GM18858 (cell line): ENCODE measurements at regions not wholly inside any gene's neighbourhood (a gene's known extent, or its start where the extent isn't known, plus 50 kb on each side); places are given as distances from the start of the nearest gene placed in this dataset.
"Not testable (repeated sequence)": the region's sequence is repeated elsewhere in the genome, so short reads cannot be mapped to it uniquely, and the experiment has no call there.

Experiments
- ATAC-seq: cut with Tn5 transposase; IDR thresholded peaks from one replicate; pipeline ENCODE4 v1.9.1; 2021; ENCODE audit not compliant: unreplicated experiment

- ATAC-seq: not testable (repeated sequence)
These were observed 502.5 kb upstream of the MAP2 start for GRCh38 chr2:208921358-208921757.

- no peak for ATAC-seq
These were observed 496.0 kb upstream of the MAP2 start for GRCh38 chr2:208927867-208928266.

DNA sequence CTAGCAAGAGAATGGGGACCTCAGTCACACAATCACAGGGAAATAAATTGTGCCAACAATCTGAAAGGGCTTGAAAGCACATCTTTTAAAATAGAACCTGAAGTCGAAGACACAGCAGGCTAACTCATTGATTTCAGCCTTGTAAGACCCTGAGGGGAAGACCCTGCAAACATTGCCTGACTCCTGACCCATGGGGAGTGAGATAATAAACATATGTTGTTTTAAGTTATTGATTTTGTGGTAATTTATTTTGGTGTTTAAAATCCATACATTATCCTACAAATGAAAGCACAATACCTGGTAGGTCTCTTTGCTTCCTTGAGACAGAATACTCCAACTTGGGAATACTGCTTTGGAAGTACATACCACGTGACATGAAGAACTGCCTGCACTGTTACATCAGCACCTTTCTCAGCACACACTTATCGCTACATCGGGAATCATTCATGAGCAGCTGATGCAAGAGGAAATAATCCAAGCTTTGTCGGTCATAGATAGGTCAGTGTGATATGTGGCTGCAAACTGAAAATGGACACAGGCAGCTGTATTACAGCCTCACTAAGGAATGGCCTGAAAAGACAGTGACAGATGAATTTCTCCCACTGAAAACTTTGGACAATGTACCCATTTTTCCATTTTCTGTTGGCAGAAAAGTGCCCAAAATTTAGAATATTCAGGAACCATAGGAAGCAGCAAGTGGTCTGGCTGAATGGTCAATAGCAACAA, 494.5 kb upstream of the MAP2 start:
- ATAC-seq: no peak

DNA sequence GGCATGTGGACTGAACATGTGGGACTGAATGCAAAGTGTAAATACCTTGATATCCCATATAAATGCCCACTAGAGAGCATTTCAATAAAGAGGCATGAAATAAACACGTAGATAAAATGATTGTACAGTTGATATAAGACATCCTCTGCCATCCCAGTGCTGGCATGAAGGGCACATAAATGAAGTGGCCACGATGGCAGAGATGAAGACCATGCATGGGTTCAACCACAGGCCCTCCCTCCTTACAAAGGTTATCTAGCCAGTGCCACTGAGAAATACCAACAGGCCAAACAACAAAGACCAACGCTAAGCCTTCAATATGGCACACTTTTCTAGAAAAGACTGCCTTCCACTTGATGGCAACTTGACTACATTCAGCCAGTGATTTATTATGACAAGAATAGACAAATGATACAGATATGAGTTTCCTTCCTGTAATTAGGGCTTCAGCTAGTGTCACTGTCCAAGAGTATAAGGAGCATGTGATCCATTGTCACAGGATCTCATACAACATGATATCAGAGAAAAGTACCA, 493.9 kb upstream of the MAP2 start:
- ATAC-seq: no peak

GRCh38 chr2:208935531-208935930, 488.3 kb upstream of the MAP2 start:
- ATAC-seq: no peak

GRCh38 chr2:208937521-208937920, 486.3 kb upstream of the MAP2 start:
- ATAC-seq: no peak

- ATAC-seq: no peak
These were observed 484.0 kb upstream of the MAP2 start for GRCh38 chr2:208939852-208940251.

DNA sequence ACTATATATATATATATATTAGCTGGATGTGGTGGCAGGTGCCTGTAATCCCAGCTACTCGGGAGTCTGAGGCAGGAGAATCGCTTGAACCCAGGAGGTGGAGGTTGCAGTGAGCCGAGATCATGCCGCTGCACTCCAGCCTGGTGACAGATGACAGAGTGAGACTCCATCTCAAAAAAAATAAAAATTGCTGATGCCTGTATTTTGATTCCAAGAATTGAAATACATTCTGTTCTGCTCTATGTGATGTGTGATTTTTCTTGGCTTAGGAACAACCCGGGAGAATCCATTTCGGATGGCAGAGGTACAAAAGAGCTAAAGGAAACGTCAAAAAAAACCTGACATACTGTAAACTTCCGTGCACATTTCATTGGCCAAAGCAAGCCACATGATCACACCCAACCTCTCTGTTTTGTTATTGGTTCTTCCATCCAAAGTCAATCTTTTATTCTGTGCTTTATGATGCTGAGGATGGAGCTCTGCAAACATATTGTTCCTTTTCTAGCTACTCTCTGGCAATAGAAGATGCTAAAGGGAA, 478.1 kb upstream of the MAP2 start:
- no peak for ATAC-seq

GRCh38 chr2:208948073-208948472, 475.8 kb upstream of the MAP2 start:
- ATAC-seq: no peak

- no peak for ATAC-seq
These were observed 453.8 kb upstream of the MAP2 start for GRCh38 chr2:208970070-208970469.

GRCh38 chr2:208977582-208977981, 446.3 kb upstream of the MAP2 start:
- ATAC-seq: no peak

GRCh38 chr2:208978946-208979345, 444.9 kb upstream of the MAP2 start:
- ATAC-seq: no peak

- no peak for ATAC-seq
These were observed 443.5 kb upstream of the MAP2 start for GRCh38 chr2:208980321-208980720.

GRCh38 chr2:208982831-208983230, 441.0 kb upstream of the MAP2 start:
- no peak for ATAC-seq

DNA sequence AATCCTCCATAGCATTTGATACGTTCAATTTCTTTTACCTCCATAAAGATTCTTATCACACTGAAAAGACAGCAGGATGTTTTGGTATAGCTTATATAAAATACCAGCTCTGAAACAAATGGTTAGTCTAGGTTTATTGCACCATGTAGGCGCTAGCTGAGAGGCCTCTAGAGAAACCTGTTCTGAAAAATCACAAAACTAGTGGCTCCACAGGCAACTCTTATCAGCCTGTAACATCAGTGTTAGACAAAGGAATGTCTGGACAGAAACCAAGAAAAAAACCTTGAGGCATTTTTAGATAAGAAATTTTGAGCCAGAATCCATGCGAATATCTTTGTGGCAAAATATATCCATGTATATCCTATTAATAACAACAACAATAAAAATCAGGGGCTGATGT, 440.4 kb upstream of the MAP2 start:
- ATAC-seq: no peak

GRCh38 chr2:208984376-208985090, 439.3 kb upstream of the MAP2 start:
- ATAC-seq: no peak

DNA sequence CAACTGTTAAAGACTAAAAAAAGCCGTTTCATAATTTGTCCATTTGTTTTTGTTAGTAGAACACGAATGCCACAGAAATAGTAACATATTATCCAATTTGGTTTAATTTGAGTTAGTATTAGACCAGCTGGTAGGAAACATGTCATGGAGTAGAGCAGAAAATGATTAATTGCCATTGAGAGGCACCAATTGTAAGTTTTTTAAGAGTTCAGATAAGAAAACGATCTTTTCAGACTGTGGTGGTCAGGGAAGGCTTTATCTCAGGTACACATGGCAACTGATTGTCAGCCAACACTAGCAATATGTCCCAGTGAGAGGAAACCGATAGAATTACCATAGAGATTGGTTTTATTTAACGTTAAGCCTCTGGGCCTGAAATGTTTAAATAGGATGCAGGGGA, 438.2 kb upstream of the MAP2 start:
- ATAC-seq: no peak

GRCh38 chr2:208990716-208991115, 433.1 kb upstream of the MAP2 start:
- ATAC-seq: no peak

DNA sequence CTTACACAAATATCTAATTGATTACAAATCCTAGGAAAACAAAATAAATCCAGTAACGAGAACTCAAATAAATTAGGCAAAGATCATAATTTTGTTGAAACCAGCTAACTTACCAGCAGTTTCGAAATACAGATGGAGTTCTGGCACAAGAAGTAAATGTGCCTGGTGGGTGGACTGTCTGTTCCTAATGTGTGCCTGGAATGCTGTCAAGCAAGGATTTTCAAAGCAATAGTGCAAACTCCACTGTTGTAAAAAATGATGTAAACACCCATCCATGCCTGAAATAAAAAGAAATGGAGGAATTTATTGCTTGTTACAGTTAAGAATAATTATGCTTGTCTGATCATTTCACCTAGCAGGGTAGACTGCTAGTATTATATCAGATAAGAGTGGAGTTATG, 423.9 kb upstream of the MAP2 start:
- no peak for ATAC-seq

DNA sequence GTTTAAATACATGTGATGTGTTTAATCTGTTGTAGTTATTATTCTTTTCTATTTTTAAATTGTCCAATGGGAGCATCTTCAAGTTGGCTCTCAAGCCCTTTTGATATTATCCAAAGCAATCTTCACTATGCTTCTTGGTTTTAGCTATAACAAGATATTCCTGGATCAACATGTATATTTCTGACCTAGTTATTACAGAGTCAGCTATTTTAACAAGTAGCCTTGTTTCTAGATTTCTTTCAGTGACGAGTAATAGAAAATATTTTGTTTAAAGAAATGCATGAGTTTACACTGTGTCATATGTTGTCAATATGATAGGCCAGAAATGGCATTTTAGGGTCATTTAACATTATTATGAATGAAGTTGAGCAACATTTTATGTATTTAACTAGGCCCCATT, 421.8 kb upstream of the MAP2 start:
- ATAC-seq: no peak

DNA sequence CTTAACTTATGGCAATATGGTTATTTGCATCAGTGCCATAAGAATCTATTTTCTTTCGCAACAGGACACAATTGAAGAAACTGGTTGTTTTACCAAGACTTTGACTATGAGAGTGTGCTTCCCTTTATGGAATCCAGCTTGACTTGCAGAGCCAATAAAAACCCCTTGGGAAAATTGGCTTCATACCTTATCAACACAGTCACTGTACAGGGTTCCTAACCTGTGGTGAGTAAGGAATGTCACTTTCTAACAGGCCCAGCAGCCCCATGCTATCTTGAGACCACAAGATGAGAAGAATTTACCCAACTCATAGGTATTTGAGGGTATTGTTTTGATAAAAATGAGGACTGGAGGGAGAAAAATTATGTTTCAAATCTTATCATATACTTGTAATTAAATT, 418.5 kb upstream of the MAP2 start:
- no peak for ATAC-seq

- no peak for ATAC-seq
These were observed 415.1 kb upstream of the MAP2 start for GRCh38 chr2:209008636-209009287.
